Mesendoderm (in vitro differentiated cells): ENCODE measurements at regions not wholly inside any gene's neighbourhood (a gene's known extent, or its start where the extent isn't known, plus 50 kb on each side); places are given as distances from the start of the nearest gene placed in this dataset.
"Not testable (repeated sequence)": the region's sequence is repeated elsewhere in the genome, so short reads cannot be mapped to it uniquely, and the experiment has no call there.

Source experiments
- DNase-seq: peaks from one replicate; pipeline ENCODE4 v3.0.0; 2013
- H2AK5ac ChIP-seq: 2 replicates; pipeline ENCODE4 v1.6.1; 2013; ENCODE audit warnings: low read length, inconsistent platforms
- H2BK120ac ChIP-seq: 2 replicates; pipeline ENCODE4 v1.6.1; 2013; ENCODE audit warnings: low read depth, mild to moderate bottlenecking, low read length, moderate library complexity, mixed read lengths
- H2BK15ac ChIP-seq: replicated peaks from 2 replicates; pipeline ENCODE4 v1.6.1; 2013; ENCODE audit warnings: low read depth, mild to moderate bottlenecking, moderate library complexity
- H2BK5ac ChIP-seq: 2 replicates; pipeline ENCODE4 v1.6.1; 2013; ENCODE audit warnings: low read length, inconsistent platforms
- H3K18ac ChIP-seq: 2 replicates; pipeline ENCODE4 v1.6.1; 2013; ENCODE audit warnings: mild to moderate bottlenecking, low read length, mixed read lengths
- H3K23ac ChIP-seq: one replicate; pipeline ENCODE4 v1.6.1; 2013; ENCODE audit warnings: low read length
- H3K27ac ChIP-seq: 2 replicates; pipeline ENCODE4 v1.5.1; 2013; ENCODE audit warnings: low read depth, mild to moderate bottlenecking, inconsistent platforms, low read length, moderate library complexity
- H3K27me3 ChIP-seq: 2 replicates; pipeline ENCODE4 v1.6.1; 2013; ENCODE audit warnings: low read length, control low read depth, mild to moderate bottlenecking, inconsistent platforms; ENCODE audit not compliant: insufficient read depth, poor library complexity
- H3K36me3 ChIP-seq: 2 replicates; pipeline ENCODE4 v1.6.1; 2013; ENCODE audit warnings: low read length, inconsistent platforms; ENCODE audit not compliant: control insufficient read depth, insufficient read depth
- H3K4ac ChIP-seq: one replicate; pipeline ENCODE4 v1.6.1; 2013; ENCODE audit warnings: low read depth, mild to moderate bottlenecking, low read length, moderate library complexity
- H3K4me1 ChIP-seq: 2 replicates; pipeline ENCODE4 v1.6.1; 2013; ENCODE audit warnings: low read depth, low read length, inconsistent platforms; ENCODE audit not compliant: control insufficient read depth
- H3K4me2 ChIP-seq: 2 replicates; pipeline ENCODE4 v1.6.1; 2013; ENCODE audit warnings: low read length
- H3K4me3 ChIP-seq: 2 replicates; pipeline ENCODE4 v1.5.1; 2013; ENCODE audit warnings: mild to moderate bottlenecking, low read length
- H3K56ac ChIP-seq: one replicate; pipeline ENCODE4 v1.6.1; 2013; ENCODE audit warnings: low read length
- H3K79me1 ChIP-seq: 2 replicates; pipeline ENCODE4 v1.6.1; 2013; ENCODE audit warnings: low read length, inconsistent platforms
- H3K79me2 ChIP-seq: 2 replicates; pipeline ENCODE4 v1.6.1; 2013; ENCODE audit warnings: mild to moderate bottlenecking, low read length; ENCODE audit not compliant: control insufficient read depth, insufficient read depth
- H3K9ac ChIP-seq: 2 replicates; pipeline ENCODE4 v1.6.1; 2013; ENCODE audit warnings: low read length, inconsistent platforms
- H4K5ac ChIP-seq: one replicate; pipeline ENCODE4 v1.6.1; 2013; ENCODE audit warnings: low read length
- H4K8ac ChIP-seq: one replicate; pipeline ENCODE4 v1.6.1; 2013; ENCODE audit warnings: low read depth, mild to moderate bottlenecking, control low read depth, low read length, moderate library complexity
- WGBS: extraction: QIAGEN DNeasy Blood & Tissue Kit; methylation state at CpG from one replicate; pipeline ENCODE4 v1.1.7; 2013; ENCODE audit warnings: low lambda C conversion rate, missing lambda C conversion rate; ENCODE audit not compliant: insufficient coverage; ENCODE audit errors: extremely low coverage; 5-methylcytosine and 5-hydroxymethylcytosine counted together

GRCh38 chr20:36082315-36082915, 72.1 kb upstream of the EPB41L1 start:
- H3K4me2 ChIP-seq = no peak overlapping the region
- no peak overlapping the region for H4K5ac ChIP-seq
- no peak overlapping the region for H3K27ac ChIP-seq
- no peak overlapping the region for H2BK15ac ChIP-seq
- no peak overlapping the region for H2BK120ac ChIP-seq
- no peak overlapping the region for H3K18ac ChIP-seq
- no peak overlapping the region for H3K23ac ChIP-seq
- no peak overlapping the region for H3K4ac ChIP-seq
- H2BK5ac ChIP-seq = no peak overlapping the region
- no peak overlapping the region for H4K8ac ChIP-seq
- H3K56ac ChIP-seq = no peak overlapping the region
- H3K4me3 ChIP-seq = no peak overlapping the region
- WGBS = 100% methylated on average over 1 of the region's 7 CpGs
- peaks cover 4% of the 10 kb centered on the region for H3K4me1 ChIP-seq
- no peaks in the 10 kb centered on the region for H3K27me3 ChIP-seq
- H3K36me3 ChIP-seq = no peaks in the 10 kb centered on the region
- no peak overlapping the region for H3K9ac ChIP-seq
- no peak overlapping the region for H2AK5ac ChIP-seq
- H3K79me2 ChIP-seq = no peaks in the 10 kb centered on the region
- no peaks in the 10 kb centered on the region for H3K79me1 ChIP-seq
- DNase-seq = no peak

- H3K56ac ChIP-seq, H2AK5ac ChIP-seq, H3K79me2 ChIP-seq, H3K4me1 ChIP-seq, H2BK15ac ChIP-seq, H3K27ac ChIP-seq, H3K4ac ChIP-seq, H4K5ac ChIP-seq, H3K4me3 ChIP-seq, H3K4me2 ChIP-seq, H3K23ac ChIP-seq, H2BK120ac ChIP-seq, H3K18ac ChIP-seq, H3K27me3 ChIP-seq, H4K8ac ChIP-seq, H3K79me1 ChIP-seq, H2BK5ac ChIP-seq, H3K36me3 ChIP-seq, H3K9ac ChIP-seq: not testable (repeated sequence)
- no CpG with 5 or more reads among the region's 4 CpGs for WGBS
- peak; percentile 83 for DNase-seq
Measured at GRCh38 chr20:36083200-36083599, 71.3 kb upstream of the EPB41L1 start.

- Histone ChIP-seq H3K4ac (no peak overlapping the region), H2BK120ac (no peak overlapping the region), H3K27ac (no peak overlapping the region), H3K18ac (no peak overlapping the region), H3K4me1 (peaks cover 4% of the 10 kb centered on the region), H4K8ac (no peak overlapping the region), H2AK5ac (no peak overlapping the region), H3K79me1 (no peaks in the 10 kb centered on the region), H3K56ac (no peak overlapping the region), H2BK5ac (no peak overlapping the region), H3K36me3 (no peaks in the 10 kb centered on the region), H3K4me3 (no peak overlapping the region), H3K9ac (no peak overlapping the region), H3K4me2 (no peak overlapping the region), H4K5ac (no peak overlapping the region), H3K27me3 (no peaks in the 10 kb centered on the region), H3K23ac (no peak overlapping the region), H3K79me2 (no peaks in the 10 kb centered on the region), H2BK15ac (no peak overlapping the region)
- DNase-seq = no peak
- no CpG with 5 or more reads among the region's 3 CpGs for WGBS
Measured at GRCh38 chr20:36084356-36084755, 70.2 kb upstream of the EPB41L1 start.

GRCh38 chr20:36084897-36085613, 69.5 kb upstream of the EPB41L1 start:
- Histone ChIP-seq H4K5ac (no peak overlapping the region), H2BK120ac (no peak overlapping the region), H3K79me2 (no peaks in the 10 kb centered on the region), H2BK15ac (no peak overlapping the region), H3K4me1 (peaks cover 4% of the 10 kb centered on the region), H3K18ac (no peak overlapping the region), H3K4me3 (no peak overlapping the region), H3K56ac (no peak overlapping the region), H4K8ac (no peak overlapping the region), H3K4ac (no peak overlapping the region), H2AK5ac (no peak overlapping the region), H3K36me3 (no peaks in the 10 kb centered on the region), H2BK5ac (no peak overlapping the region), H3K23ac (no peak overlapping the region), H3K79me1 (no peaks in the 10 kb centered on the region), H3K4me2 (no peak overlapping the region), H3K27me3 (no peaks in the 10 kb centered on the region), H3K9ac (no peak overlapping the region), H3K27ac (no peak overlapping the region)
- WGBS = no CpG with 5 or more reads among the region's 4 CpGs
- no peak for DNase-seq

GRCh38 chr20:36085686-36086267, 68.8 kb upstream of the EPB41L1 start:
- no peak overlapping the region for H3K4ac ChIP-seq
- H3K56ac ChIP-seq = no peak overlapping the region
- no peak overlapping the region for H3K4me3 ChIP-seq
- H3K4me1 ChIP-seq = peaks cover 4% of the 10 kb centered on the region
- no peak overlapping the region for H3K4me2 ChIP-seq
- no CpG with 5 or more reads among the region's 3 CpGs for WGBS
- H3K36me3 ChIP-seq = no peaks in the 10 kb centered on the region
- no peak overlapping the region for H2AK5ac ChIP-seq
- peak; percentile 91 for DNase-seq
- H3K18ac ChIP-seq = no peak overlapping the region
- no peak overlapping the region for H2BK15ac ChIP-seq
- no peaks in the 10 kb centered on the region for H3K79me2 ChIP-seq
- H3K27ac ChIP-seq = no peak overlapping the region
- H3K79me1 ChIP-seq = no peaks in the 10 kb centered on the region
- H3K27me3 ChIP-seq = no peaks in the 10 kb centered on the region
- H3K23ac ChIP-seq = no peak overlapping the region
- no peak overlapping the region for H2BK120ac ChIP-seq
- H3K9ac ChIP-seq = no peak overlapping the region
- no peak overlapping the region for H4K5ac ChIP-seq
- H2BK5ac ChIP-seq = no peak overlapping the region
- H4K8ac ChIP-seq = no peak overlapping the region
